ENCODE measurements at regions not wholly inside any gene's neighbourhood (a gene's known extent, or its start where the extent isn't known, plus 50 kb on each side); places are given as distances from the start of the nearest gene placed in this dataset.

DNA sequence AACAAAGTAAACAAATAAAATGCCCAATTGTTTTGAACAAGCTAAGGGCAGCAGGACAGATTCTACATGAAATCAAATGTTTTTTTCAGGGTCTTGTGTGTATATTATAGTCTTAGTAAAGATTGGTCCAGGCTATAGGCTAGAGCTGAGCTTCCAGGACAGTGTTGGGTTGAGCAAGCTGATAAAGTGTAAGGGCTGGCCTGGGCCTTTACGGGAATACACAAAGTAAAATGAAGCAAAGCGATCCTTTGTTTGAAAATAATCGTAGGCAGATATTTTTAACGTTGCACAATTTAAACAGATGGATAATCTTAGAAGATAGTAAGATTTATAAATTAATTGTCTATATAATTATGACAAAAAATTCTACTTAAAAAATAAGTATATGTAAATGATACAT, 1204.6 kb downstream of the OTOL1 start:
- no peak for TF ChIP-seq YY1 (IDR thresholded peaks at IDR 0.05; ENCODE audit: insufficient read depth, insufficient replicate concordance, low read depth, low read length)
- TF ChIP-seq, protein P1, sequence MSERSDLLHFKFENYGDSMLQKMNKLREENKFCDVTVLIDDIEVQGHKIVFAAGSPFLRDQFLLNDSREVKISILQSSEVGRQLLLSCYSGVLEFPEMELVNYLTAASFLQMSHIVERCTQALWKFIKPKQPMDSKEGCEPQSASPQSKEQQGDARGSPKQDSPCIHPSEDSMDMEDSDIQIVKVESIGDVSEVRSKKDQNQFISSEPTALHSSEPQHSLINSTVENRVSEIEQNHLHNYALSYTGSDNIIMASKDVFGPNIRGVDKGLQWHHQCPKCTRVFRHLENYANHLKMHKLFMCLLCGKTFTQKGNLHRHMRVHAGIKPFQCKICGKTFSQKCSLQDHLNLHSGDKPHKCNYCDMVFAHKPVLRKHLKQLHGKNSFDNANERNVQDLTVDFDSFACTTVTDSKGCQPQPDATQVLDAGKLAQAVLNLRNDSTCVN (CRISPR knock-in tag; IDR thresholded peaks at IDR 0.05; ENCODE audit: borderline replicate concordance) = no peak
- TF ChIP-seq, protein P2, sequence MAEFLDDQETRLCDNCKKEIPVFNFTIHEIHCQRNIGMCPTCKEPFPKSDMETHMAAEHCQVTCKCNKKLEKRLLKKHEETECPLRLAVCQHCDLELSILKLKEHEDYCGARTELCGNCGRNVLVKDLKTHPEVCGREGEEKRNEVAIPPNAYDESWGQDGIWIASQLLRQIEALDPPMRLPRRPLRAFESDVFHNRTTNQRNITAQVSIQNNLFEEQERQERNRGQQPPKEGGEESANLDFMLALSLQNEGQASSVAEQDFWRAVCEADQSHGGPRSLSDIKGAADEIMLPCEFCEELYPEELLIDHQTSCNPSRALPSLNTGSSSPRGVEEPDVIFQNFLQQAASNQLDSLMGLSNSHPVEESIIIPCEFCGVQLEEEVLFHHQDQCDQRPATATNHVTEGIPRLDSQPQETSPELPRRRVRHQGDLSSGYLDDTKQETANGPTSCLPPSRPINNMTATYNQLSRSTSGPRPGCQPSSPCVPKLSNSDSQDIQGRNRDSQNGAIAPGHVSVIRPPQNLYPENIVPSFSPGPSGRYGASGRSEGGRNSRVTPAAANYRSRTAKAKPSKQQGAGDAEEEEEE (CRISPR knock-in tag; IDR thresholded peaks at IDR 0.05; ENCODE audit: borderline replicate concordance) = no peak
- TF ChIP-seq, protein P3, sequence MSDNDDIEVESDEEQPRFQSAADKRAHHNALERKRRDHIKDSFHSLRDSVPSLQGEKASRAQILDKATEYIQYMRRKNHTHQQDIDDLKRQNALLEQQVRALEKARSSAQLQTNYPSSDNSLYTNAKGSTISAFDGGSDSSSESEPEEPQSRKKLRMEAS (IDR thresholded peaks at IDR 0.05) = no peak
- TF ChIP-seq, protein P4, sequence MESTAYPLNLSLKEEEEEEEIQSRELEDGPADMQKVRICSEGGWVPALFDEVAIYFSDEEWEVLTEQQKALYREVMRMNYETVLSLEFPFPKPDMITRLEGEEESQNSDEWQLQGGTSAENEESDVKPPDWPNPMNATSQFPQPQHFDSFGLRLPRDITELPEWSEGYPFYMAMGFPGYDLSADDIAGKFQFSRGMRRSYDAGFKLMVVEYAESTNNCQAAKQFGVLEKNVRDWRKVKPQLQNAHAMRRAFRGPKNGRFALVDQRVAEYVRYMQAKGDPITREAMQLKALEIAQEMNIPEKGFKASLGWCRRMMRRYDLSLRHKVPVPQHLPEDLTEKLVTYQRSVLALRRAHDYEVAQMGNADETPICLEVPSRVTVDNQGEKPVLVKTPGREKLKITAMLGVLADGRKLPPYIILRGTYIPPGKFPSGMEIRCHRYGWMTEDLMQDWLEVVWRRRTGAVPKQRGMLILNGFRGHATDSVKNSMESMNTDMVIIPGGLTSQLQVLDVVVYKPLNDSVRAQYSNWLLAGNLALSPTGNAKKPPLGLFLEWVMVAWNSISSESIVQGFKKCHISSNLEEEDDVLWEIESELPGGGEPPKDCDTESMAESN (CRISPR knock-in tag; conservative IDR thresholded peaks at IDR 0.05) = no peak
- TF ChIP-seq, protein P5, sequence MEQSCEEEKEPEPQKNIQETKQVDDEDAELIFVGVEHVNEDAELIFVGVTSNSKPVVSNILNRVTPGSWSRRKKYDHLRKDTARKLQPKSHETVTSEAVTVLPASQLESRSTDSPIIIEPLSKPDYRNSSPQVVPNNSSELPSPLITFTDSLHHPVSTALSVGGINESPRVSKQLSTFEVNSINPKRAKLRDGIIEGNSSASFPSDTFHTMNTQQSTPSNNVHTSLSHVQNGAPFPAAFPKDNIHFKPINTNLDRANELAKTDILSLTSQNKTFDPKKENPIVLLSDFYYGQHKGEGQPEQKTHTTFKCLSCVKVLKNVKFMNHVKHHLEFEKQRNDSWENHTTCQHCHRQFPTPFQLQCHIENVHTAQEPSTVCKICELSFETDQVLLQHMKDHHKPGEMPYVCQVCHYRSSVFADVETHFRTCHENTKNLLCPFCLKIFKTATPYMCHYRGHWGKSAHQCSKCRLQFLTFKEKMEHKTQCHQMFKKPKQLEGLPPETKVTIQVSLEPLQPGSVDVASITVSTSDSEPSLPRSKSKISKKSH (CRISPR knock-in tag; IDR thresholded peaks at IDR 0.05; ENCODE audit: borderline replicate concordance) = no peak
- TF ChIP-seq, protein P6, sequence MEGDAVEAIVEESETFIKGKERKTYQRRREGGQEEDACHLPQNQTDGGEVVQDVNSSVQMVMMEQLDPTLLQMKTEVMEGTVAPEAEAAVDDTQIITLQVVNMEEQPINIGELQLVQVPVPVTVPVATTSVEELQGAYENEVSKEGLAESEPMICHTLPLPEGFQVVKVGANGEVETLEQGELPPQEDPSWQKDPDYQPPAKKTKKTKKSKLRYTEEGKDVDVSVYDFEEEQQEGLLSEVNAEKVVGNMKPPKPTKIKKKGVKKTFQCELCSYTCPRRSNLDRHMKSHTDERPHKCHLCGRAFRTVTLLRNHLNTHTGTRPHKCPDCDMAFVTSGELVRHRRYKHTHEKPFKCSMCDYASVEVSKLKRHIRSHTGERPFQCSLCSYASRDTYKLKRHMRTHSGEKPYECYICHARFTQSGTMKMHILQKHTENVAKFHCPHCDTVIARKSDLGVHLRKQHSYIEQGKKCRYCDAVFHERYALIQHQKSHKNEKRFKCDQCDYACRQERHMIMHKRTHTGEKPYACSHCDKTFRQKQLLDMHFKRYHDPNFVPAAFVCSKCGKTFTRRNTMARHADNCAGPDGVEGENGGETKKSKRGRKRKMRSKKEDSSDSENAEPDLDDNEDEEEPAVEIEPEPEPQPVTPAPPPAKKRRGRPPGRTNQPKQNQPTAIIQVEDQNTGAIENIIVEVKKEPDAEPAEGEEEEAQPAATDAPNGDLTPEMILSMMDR (CRISPR knock-in tag; IDR thresholded peaks at IDR 0.05) = no peak
- TF ChIP-seq TAF1 (CRISPR knock-in tag; IDR thresholded peaks at IDR 0.05) = no peak
- TF ChIP-seq MAFK (conservative IDR thresholded peaks at IDR 0.05 in 1 of 2, IDR thresholded peaks at IDR 0.05 in 1 of 2; ENCODE audit: low read length in 2 of 2) = no peak
- no peak for TF ChIP-seq KDM5A (IDR thresholded peaks at IDR 0.05; ENCODE audit: borderline replicate concordance, low read length)
- TF ChIP-seq, protein P7, sequence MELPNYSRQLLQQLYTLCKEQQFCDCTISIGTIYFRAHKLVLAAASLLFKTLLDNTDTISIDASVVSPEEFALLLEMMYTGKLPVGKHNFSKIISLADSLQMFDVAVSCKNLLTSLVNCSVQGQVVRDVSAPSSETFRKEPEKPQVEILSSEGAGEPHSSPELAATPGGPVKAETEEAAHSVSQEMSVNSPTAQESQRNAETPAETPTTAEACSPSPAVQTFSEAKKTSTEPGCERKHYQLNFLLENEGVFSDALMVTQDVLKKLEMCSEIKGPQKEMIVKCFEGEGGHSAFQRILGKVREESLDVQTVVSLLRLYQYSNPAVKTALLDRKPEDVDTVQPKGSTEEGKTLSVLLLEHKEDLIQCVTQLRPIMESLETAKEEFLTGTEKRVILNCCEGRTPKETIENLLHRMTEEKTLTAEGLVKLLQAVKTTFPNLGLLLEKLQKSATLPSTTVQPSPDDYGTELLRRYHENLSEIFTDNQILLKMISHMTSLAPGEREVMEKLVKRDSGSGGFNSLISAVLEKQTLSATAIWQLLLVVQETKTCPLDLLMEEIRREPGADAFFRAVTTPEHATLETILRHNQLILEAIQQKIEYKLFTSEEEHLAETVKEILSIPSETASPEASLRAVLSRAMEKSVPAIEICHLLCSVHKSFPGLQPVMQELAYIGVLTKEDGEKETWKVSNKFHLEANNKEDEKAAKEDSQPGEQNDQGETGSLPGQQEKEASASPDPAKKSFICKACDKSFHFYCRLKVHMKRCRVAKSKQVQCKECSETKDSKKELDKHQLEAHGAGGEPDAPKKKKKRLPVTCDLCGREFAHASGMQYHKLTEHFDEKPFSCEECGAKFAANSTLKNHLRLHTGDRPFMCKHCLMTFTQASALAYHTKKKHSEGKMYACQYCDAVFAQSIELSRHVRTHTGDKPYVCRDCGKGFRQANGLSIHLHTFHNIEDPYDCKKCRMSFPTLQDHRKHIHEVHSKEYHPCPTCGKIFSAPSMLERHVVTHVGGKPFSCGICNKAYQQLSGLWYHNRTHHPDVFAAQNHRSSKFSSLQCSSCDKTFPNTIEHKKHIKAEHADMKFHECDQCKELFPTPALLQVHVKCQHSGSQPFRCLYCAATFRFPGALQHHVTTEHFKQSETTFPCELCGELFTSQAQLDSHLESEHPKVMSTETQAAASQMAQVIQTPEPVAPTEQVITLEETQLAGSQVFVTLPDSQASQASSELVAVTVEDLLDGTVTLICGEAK (IDR thresholded peaks at IDR 0.05) = no peak
- TF ChIP-seq, protein P7 (CRISPR knock-in tag; IDR thresholded peaks at IDR 0.05) = no peak

All from HepG2 (cell line).